ENCODE measurements at regions not wholly inside any gene's neighbourhood (a gene's known extent, or its start where the extent isn't known, plus 50 kb on each side); places are given as distances from the start of the nearest gene placed in this dataset.

DNA sequence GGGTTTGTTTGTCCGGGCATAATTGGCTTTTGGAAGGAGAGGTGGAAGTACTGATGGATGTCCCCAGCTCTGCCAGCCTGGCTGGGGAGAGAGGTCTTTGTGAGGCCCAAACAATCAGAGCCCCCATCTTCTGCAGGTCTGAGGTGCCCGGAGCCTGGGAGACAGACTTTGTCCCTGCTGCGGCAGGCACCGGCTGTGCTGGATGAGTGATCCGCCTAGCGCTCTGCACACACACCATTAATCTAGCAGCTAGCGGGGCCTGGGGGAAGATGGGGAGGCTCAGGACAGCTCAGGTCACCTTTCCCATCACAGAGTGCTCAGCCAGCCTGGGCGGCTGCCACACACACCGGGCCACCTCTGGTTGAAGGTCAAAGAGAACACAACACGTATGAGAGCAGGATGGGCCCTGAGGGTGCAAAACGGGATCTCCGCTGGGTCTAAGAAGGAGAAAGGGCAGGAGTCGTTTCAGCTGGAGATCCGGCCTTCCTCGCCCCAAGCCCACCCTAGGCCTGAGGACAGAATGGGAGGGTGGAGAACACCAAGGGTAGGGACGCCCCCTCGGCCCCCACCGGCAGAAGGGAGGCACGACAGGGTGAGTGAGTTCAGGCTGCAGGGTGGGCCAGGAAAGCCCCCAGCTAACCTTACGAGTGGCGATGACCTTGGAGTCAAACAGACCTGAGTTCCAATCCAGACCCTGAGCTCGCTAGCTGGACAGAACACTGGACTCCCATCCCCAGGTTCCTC, 341.8 kb downstream of the NPHP4 start:
- Mint-ChIP-seq H3K4me1 (ENCODE audit: low read depth) (no peaks in the 10 kb centered on the region), H3K36me3 (ENCODE audit: low read depth) (no peaks in the 10 kb centered on the region), H3K27me3 (ENCODE audit: low read depth) (peaks cover 7% of the 10 kb centered on the region), H3K4me3 (no peak overlapping the region), H3K27ac (no peak overlapping the region), H3K9me3 (peaks cover 9% of the 10 kb centered on the region)

DNA sequence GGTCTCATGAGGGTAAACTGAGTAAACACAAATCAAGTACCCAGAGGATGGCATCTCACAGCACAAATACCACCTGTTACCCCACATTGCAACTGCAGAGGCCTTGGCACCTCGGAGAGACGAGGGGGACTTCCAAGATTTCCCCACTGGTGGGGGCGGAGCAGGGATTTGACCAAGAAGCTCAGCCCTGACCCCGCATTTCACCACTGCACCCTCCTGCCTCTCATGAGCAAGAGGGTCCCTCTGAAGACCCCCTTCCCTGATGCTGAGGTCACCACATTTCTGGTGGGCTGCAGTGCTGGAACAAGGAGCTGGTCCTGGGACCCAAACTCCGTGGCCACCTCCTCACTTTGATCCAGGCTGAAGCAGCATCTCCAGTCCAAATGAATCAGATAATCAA, 342.4 kb downstream of the NPHP4 start:
- peaks cover 7% of the 10 kb centered on the region for H3K27me3 Mint-ChIP-seq (ENCODE audit: low read depth)
- no peak overlapping the region for H3K4me3 Mint-ChIP-seq
- no peaks in the 10 kb centered on the region for H3K36me3 Mint-ChIP-seq (ENCODE audit: low read depth)
- no peaks in the 10 kb centered on the region for H3K4me1 Mint-ChIP-seq (ENCODE audit: low read depth)
- H3K9me3 Mint-ChIP-seq = peaks cover 10% of the 10 kb centered on the region
- H3K27ac Mint-ChIP-seq = no peak overlapping the region

DNA sequence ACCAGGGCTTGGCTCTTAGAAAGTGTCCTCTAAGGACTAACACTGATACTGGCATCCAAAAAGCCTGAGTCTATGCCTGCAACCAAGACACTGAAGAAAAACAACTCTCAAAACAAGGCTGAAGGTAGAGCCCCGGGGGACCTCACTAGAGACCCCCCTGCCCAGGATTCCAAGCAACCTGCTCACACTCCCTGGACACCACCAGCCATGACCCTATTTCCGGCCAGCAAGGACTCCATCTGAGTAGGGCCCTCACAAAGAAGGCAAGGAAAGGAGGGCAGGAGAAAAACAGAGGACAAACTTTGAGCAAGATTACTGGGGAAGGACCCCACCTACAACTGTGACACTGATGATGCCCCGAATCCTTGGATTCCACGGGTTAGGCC, 343.1 kb downstream of the NPHP4 start:
- Mint-ChIP-seq H3K4me3 (no peak overlapping the region), H3K27ac (no peak overlapping the region), H3K27me3 (ENCODE audit: low read depth) (peaks cover 7% of the 10 kb centered on the region), H3K36me3 (ENCODE audit: low read depth) (no peaks in the 10 kb centered on the region), H3K9me3 (peaks cover 10% of the 10 kb centered on the region), H3K4me1 (ENCODE audit: low read depth) (no peaks in the 10 kb centered on the region)

DNA sequence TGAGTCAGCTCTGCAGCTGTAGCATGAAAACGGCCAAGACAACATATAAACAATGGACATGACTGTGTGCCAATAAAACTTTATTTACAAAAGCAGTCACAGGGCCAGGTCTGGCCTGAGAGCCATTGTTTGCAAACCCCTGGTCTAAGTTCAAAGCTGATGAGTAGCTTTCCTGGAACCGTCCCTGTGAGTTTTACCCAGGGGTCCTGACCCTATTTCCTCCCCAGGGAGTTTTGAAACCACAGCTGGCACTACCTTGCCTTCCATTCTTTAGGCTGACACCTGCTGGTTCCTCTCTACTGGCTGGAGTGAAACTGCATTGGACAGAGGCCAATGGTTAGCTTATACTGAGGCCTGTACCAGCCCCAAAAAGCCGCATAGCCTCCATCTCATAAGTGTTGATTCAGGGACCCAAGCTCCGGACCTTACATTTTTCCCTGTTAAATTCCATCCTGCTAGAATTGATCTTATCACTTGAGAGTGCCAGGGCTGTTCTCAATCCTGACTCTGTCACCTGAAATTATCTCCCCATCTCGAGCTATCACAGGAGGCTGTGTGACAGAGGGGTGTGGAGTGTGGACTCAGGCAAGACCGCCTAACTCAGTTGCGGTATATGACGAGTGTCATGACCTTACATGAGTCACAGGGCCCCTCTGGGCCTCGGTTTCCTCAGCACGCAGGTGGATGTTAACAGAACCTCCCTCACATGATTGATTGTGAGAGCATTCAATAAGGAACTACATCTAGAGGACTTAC, 343.6 kb downstream of the NPHP4 start:
- Mint-ChIP-seq H3K9me3 (peaks cover 10% of the 10 kb centered on the region), H3K36me3 (ENCODE audit: low read depth) (no peaks in the 10 kb centered on the region), H3K27ac (no peak overlapping the region), H3K4me1 (ENCODE audit: low read depth) (no peaks in the 10 kb centered on the region), H3K4me3 (no peak overlapping the region), H3K27me3 (ENCODE audit: low read depth) (peaks cover 7% of the 10 kb centered on the region)

DNA sequence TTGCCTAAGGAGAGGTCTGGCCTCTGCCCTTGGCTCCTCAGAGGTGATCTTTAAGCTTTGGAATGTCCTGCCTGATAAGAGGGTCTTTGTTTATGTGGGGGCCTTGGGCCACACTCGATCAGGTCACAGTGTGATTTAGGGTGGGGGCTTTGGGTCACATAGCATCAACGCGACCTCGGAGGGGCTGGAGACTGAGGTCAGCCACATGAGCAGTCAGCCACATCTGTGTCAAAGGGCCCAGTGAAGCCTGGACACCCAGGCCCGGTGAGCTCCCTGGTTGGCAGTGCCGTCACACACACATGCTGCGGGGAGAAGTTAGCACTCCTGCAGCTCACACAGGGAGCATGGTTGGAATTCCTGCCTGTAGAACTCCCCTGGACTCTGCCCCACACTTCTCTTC, 345.0 kb downstream of the NPHP4 start:
- Mint-ChIP-seq H3K27ac (no peak overlapping the region), H3K27me3 (ENCODE audit: low read depth) (no peaks in the 10 kb centered on the region), H3K4me1 (ENCODE audit: low read depth) (no peaks in the 10 kb centered on the region), H3K9me3 (peaks cover 10% of the 10 kb centered on the region), H3K36me3 (ENCODE audit: low read depth) (no peaks in the 10 kb centered on the region), H3K4me3 (no peak overlapping the region)

DNA sequence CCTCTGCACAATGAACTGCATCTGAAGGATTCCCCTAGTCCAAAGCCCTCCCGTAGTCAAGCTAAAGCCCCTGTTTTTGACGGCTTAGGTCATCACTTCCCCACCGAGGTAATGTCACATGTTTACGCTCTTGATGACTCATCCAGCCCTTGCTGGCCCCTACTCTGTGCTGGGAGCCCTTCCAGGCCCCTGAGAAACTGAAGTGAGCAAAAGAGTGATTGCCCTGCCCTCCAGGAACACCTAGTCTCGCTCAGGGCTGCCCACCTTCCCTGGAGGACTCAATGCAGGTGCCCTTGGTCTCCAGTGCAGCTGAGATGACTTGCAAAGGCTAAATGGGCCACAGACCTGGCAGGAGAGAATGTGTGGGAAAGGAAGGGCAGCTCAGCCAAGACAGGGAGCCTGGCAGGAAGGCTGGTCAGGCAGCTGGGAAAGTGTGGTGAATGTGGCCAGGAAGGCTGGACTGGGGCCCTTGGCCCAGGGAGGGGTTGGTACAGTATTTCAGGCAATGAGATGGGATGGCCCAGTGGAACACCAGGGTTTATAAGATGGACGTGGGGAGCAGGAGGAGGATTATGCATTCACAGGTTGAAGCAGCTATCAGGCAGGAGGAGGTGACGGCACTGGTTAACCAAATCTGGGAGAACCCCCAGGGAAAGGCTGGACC, 345.6 kb downstream of the NPHP4 start:
- H3K4me1 Mint-ChIP-seq (ENCODE audit: low read depth) = no peaks in the 10 kb centered on the region
- H3K4me3 Mint-ChIP-seq = no peak overlapping the region
- H3K36me3 Mint-ChIP-seq (ENCODE audit: low read depth) = no peaks in the 10 kb centered on the region
- H3K27me3 Mint-ChIP-seq (ENCODE audit: low read depth) = no peaks in the 10 kb centered on the region
- H3K27ac Mint-ChIP-seq = no peak overlapping the region
- peaks cover 10% of the 10 kb centered on the region for H3K9me3 Mint-ChIP-seq

DNA sequence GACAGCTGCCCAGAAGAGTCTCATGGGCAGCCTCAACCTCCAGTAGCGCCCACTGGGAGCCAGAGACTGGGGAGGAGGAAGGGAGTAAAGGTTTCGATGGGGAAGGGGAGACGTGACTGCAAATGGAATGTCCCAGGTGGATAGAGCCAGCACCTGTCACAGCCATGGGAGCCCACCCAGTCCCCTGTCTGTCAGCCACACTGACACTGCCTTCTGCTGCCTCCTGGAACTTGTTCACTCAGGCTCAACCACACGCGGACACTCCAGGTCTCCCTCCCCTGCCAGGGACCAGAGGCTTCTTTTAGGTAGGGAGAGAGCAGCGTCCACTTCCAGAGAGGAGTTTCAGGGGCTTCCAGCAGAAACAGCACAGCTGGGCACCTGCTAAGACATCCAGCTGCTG, 346.3 kb downstream of the NPHP4 start:
- peaks cover 10% of the 10 kb centered on the region for H3K9me3 Mint-ChIP-seq
- no peaks in the 10 kb centered on the region for H3K36me3 Mint-ChIP-seq (ENCODE audit: low read depth)
- no peaks in the 10 kb centered on the region for H3K4me1 Mint-ChIP-seq (ENCODE audit: low read depth)
- H3K4me3 Mint-ChIP-seq = no peak overlapping the region
- H3K27me3 Mint-ChIP-seq (ENCODE audit: low read depth) = no peaks in the 10 kb centered on the region
- no peak overlapping the region for H3K27ac Mint-ChIP-seq

DNA sequence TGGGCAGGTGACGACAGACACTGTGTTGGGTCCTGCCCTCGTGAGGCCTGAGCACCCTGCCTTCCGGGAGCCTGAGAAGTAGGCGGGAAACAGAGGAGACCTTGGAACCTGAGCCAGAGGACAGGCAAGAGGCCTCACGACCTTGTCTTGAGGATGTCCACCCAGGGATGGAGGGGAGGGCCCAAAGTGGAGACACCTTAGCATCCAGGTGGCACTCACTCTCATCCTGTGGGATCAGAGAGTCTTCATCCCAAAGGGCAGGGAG, 347.2 kb downstream of the NPHP4 start:
- H3K9me3 Mint-ChIP-seq = peaks cover 10% of the 10 kb centered on the region
- no peak overlapping the region for H3K4me3 Mint-ChIP-seq
- H3K36me3 Mint-ChIP-seq (ENCODE audit: low read depth) = no peaks in the 10 kb centered on the region
- no peaks in the 10 kb centered on the region for H3K27me3 Mint-ChIP-seq (ENCODE audit: low read depth)
- no peak overlapping the region for H3K27ac Mint-ChIP-seq
- peaks cover 1% of the 10 kb centered on the region for H3K4me1 Mint-ChIP-seq (ENCODE audit: low read depth)

DNA sequence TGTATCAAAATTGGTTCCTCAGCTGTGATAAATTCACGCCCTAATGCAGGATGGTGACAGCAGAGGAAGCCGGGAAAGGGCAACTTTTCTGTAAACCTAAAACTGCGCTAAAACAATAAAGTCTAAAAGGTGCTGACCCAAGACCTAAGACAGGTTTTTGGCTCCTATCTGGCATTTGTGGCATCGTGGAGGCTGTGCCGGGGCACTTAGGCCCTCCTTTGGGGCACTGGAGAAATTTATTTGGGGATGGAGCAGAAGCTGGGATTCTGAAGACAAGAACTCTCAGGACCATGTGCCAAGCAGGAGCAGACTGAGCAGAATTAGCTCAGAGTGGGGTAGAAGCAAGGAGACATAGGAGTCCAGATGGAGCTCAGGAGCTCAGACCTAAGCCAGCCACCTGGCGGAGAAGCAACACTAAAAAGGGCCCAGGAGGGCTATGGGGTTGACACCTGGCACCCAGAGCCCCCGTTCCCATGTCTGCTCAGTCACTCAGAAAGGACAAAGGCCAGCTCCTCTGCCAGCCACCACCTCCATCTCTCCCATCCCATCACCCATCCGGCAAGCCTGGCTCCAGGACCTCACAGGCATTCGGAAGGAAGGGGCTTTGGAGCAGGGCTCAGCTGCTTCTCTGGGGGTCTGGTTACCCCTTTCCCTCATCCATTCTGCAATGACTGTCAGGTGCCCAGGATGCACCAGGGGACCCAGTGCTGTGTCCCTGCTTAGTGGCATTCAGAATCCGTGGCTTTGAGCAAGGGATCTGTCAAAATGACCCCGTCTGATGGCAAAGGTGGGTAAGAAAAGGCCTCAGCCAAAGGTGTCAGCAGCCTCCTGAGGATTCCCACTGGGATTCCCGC, 347.7 kb downstream of the NPHP4 start:
- Mint-ChIP-seq H3K9me3 (peaks cover 10% of the 10 kb centered on the region), H3K4me3 (no peak overlapping the region), H3K27me3 (ENCODE audit: low read depth) (no peaks in the 10 kb centered on the region), H3K4me1 (ENCODE audit: low read depth) (peaks cover 1% of the 10 kb centered on the region), H3K27ac (no peak overlapping the region), H3K36me3 (ENCODE audit: low read depth) (no peaks in the 10 kb centered on the region)

DNA sequence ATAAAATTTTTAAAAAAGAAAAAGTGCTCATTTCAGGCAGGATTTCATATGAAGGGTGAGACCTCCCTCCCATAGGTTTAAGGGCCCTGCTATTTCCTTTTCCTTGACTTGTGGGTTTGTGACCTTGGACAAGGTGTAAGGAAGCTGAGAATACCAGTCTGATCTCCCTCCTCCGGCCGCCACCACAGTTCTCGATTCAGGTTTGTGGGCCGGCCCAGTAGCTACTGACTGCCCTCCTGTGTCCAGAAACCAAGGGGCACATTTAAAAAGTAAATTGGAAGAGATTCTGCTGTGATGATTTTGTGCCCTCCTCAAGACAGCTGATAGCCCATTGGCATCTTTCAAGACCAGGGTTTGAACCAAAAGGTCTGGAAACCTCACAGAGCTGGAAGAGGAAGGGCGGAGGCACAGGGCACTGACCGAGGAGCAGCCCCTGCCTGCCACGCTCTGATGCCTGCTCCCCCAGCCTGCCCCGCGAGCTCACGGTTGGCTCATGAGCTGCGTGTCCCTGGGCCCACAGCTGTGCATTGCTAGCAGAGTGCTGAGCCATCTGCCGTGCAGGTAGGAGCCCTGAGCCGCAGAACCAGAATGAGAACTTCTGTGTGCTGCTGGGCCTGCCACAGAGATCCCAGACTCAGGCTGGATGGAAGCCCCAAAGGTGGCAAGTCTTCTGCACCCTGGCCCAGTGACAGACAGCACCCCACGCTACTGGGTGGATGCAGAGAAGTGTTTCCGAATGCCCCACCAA, 348.7 kb downstream of the NPHP4 start:
- H3K27me3 Mint-ChIP-seq (ENCODE audit: low read depth) = no peaks in the 10 kb centered on the region
- H3K36me3 Mint-ChIP-seq (ENCODE audit: low read depth) = no peaks in the 10 kb centered on the region
- peaks cover 1% of the 10 kb centered on the region for H3K4me1 Mint-ChIP-seq (ENCODE audit: low read depth)
- H3K4me3 Mint-ChIP-seq = no peak overlapping the region
- peaks cover 10% of the 10 kb centered on the region for H3K9me3 Mint-ChIP-seq
- no peak overlapping the region for H3K27ac Mint-ChIP-seq

DNA sequence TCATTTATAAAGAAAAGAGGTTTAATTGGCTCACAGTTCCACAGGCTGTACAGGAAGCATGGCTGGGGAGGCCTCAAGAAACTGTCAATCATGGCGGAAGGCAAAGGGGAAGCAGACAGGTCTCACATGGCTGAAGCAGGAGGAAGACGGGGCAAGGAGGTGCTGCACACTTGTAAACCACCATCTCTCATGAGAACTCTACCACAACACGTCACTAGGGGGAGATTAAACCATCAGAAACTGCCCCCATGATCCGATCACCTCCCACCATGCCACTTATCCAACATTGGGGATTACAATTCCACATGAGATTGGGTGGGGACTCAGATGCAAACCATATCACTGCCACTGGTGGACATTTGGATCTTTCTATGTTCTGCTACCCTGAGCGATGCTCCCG, 351.4 kb downstream of the NPHP4 start:
- Mint-ChIP-seq H3K27me3 (ENCODE audit: low read depth) (no peaks in the 10 kb centered on the region), H3K36me3 (ENCODE audit: low read depth) (no peaks in the 10 kb centered on the region), H3K4me3 (no peak overlapping the region), H3K27ac (no peak overlapping the region), H3K4me1 (ENCODE audit: low read depth) (peaks cover 1% of the 10 kb centered on the region), H3K9me3 (peaks cover 7% of the 10 kb centered on the region)

DNA sequence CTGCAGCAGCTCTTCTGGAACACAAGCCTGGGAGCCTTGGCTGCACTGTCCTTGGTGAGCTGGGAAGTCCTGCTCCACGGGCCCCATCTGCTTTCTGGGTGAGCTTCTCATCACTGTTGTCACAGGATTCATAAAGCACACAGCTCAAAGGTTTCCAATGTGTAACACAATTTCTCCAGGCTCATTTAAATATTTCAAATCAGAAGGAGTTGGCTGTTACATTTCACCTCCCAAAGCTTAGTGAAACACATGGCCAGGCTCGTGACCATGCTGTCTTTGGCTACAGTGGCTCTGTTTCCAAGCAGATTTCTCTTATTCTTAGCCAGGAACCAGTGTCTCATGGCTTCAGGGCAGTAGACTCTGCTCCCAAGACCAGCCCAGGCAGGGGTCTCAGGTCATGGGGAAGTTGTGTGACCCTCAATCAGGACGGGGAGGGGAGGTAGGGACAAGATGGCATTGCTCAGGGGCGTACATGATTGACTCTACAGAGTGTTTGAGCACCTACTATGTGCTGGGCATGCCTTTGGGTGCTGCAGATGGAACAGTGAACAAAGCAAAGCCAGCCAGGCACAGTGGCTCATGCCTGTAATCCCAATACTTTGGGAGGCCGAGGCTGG, 353.0 kb downstream of the NPHP4 start:
- no peak overlapping the region for H3K4me3 Mint-ChIP-seq
- H3K27me3 Mint-ChIP-seq (ENCODE audit: low read depth) = no peaks in the 10 kb centered on the region
- H3K36me3 Mint-ChIP-seq (ENCODE audit: low read depth) = no peaks in the 10 kb centered on the region
- peaks cover 1% of the 10 kb centered on the region for H3K4me1 Mint-ChIP-seq (ENCODE audit: low read depth)
- H3K27ac Mint-ChIP-seq = no peak overlapping the region
- H3K9me3 Mint-ChIP-seq = peaks cover 4% of the 10 kb centered on the region

DNA sequence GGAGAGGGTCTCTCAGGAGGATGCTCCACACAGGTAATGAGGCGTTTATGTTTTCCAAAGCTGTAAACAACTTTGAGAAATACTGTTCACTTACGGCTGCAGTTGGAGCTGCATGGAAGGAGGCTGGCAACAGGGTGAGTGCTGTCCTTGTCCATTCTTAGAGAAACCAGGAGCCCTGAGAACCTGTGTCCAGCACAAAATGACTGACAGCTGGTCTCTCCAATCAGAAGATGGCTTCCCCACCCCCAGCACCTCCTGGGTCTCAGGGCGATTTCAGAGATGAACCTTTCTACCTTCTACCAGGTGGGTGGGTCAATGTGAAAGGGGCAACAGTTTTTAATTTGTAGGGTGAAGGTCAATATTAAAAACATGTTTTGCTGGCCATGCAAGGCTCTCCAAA, 353.6 kb downstream of the NPHP4 start:
- peaks cover 4% of the 10 kb centered on the region for H3K9me3 Mint-ChIP-seq
- no peaks in the 10 kb centered on the region for H3K36me3 Mint-ChIP-seq (ENCODE audit: low read depth)
- no peak overlapping the region for H3K4me3 Mint-ChIP-seq
- no peaks in the 10 kb centered on the region for H3K27me3 Mint-ChIP-seq (ENCODE audit: low read depth)
- no peak overlapping the region for H3K27ac Mint-ChIP-seq
- peaks cover 1% of the 10 kb centered on the region for H3K4me1 Mint-ChIP-seq (ENCODE audit: low read depth)

DNA sequence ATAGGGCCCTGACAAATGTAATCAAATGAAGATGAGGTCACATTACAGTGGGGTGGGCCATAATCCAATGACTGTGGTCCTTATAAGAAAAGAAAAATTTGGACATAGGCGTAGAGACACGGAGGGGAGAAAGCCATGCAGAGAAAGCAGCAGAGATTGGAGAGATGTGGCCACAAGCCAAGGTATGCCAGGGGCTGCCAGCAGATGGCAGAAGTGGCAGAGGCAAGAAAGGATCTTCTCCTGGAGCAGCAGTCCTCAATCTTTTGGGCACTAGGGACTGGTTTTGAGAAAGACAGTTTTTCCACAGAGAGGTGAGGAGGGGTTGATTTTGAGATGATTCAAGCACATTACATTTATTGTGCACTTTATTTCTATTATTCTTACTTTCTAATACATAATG, 355.1 kb downstream of the NPHP4 start:
- Mint-ChIP-seq H3K4me3 (no peak overlapping the region), H3K36me3 (ENCODE audit: low read depth) (no peaks in the 10 kb centered on the region), H3K9me3 (peaks cover 4% of the 10 kb centered on the region), H3K4me1 (ENCODE audit: low read depth) (peaks cover 1% of the 10 kb centered on the region), H3K27ac (no peak overlapping the region), H3K27me3 (ENCODE audit: low read depth) (no peaks in the 10 kb centered on the region)

Measured in T-helper 1 cell treated with Interleukin-12 subunit alpha and Interleukin-12 subunit beta and Interleukin-4 antibody, amounts not matched to agents 30 μg/mL and 1 μg/mL, for 36 hours (primary cell).